GM12878 (cell line): ENCODE measurements at regions not wholly inside any gene's neighbourhood (a gene's known extent, or its start where the extent isn't known, plus 50 kb on each side); places are given as distances from the start of the nearest gene placed in this dataset.

Experiments used
- ATAC-seq: fragments of 200-7000 bp; cut with Tn5 transposase; 3 replicates; pipeline ENCODE4 v1.9.1; 2020; ENCODE audit warnings: mild to moderate bottlenecking, moderate library complexity
- BruUV-seq: library from RNA; stranded (reverse); fragments of 400-500 nt; replicated peaks from 2 replicates; lab custom pipeline; 2021; lab: Mats Ljungman, UMichigan
- CTCF ChIA-PET: fragments of 300-600 bp; sonication (Branson Sonifier 250); formaldehyde crosslinking; extraction: SDS; loops from one replicate; lab custom pipeline; 2021; ENCODE audit warnings: inconsistent platforms; lab: Yijun Ruan, JAX
- POLR2A ChIA-PET: fragments of 350-600 bp; formaldehyde crosslinking; extraction: SDS; loops from one replicate; lab custom pipeline; 2021; ENCODE audit warnings: inconsistent platforms; lab: Charles Lee
- RAD21 ChIA-PET: fragments of 300-600 bp; sonication (Branson Sonifier 250); formaldehyde crosslinking; loops from one replicate; lab custom pipeline; 2023; ENCODE audit warnings: antibody characterized with exemption; ENCODE audit not compliant: unreplicated experiment; lab: Charles Lee
- SMC1A ChIA-PET: fragments of 300-600 bp; sonication (Branson Sonifier 250); formaldehyde crosslinking; loops from one replicate; lab custom pipeline; 2023; ENCODE audit not compliant: unreplicated experiment, uncharacterized antibody; lab: Charles Lee
- DNase-seq: peaks from one replicate; pipeline ENCODE4 v3.0.0-alpha.2; 2011; ENCODE audit warnings: low read depth, low spot score
- FAIRE-seq: peaks from 3 replicates; lab custom pipeline; 2011; peaks lifted over from hg19 to GRCh38; lab: Jason Lieb, UNC
- H2AFZ ChIP-seq: 2 replicates; pipeline ENCODE4 v1.6.0; 2011; ENCODE audit warnings: low read depth, low read length, control low read depth; ENCODE audit not compliant: control insufficient read depth
- H3K27ac ChIP-seq: 2 replicates; pipeline ENCODE4 v1.5.1; 2011; ENCODE audit warnings: control low read depth; ENCODE audit not compliant: control insufficient read depth, insufficient read depth
- H3K27me3 ChIP-seq, 2 experiments: replicated peaks in 1 of 2; 2 replicates each; pipeline versions ENCODE4 v1.6.0 to v1.6.1; 2011; ENCODE audit warnings: low read length in 1 of 2; ENCODE audit not compliant: control insufficient read depth in 2 of 2, insufficient read depth in 2 of 2
- H3K36me3 ChIP-seq, 2 experiments: 2 replicates each; pipeline ENCODE4 v1.5.1; 2011; ENCODE audit warnings: low read length in 1 of 2; ENCODE audit not compliant: control insufficient read depth in 2 of 2, insufficient read depth in 2 of 2
- H3K4me1 ChIP-seq: 2 replicates; pipeline ENCODE4 v1.6.1; 2011; ENCODE audit warnings: mild to moderate bottlenecking, low read length, moderate library complexity, mixed read lengths; ENCODE audit not compliant: control insufficient read depth, insufficient read depth
- H3K4me2 ChIP-seq: 2 replicates; pipeline ENCODE4 v1.6.0; 2011; ENCODE audit warnings: control low read depth; ENCODE audit not compliant: control insufficient read depth, insufficient read depth
- H3K4me3 ChIP-seq: fragments of 200-600 bp; sonication (generic); 2 replicates; pipeline ENCODE4 v1.5.1; 2016
- H3K79me2 ChIP-seq: 2 replicates; pipeline ENCODE4 v1.6.0; 2011; ENCODE audit warnings: low read length; ENCODE audit not compliant: control insufficient read depth, insufficient read depth
- H3K9ac ChIP-seq: 2 replicates; pipeline ENCODE4 v1.8.0; 2011; ENCODE audit warnings: low read length, control low read depth, mixed read lengths; ENCODE audit not compliant: control insufficient read depth, insufficient read depth
- H3K9me3 ChIP-seq: replicated peaks from 3 replicates; pipeline ENCODE4 v1.5.1; 2011; ENCODE audit warnings: mild to moderate bottlenecking, low read length; ENCODE audit not compliant: control insufficient read depth, insufficient read depth
- H4K20me1 ChIP-seq: 2 replicates; pipeline ENCODE4 v1.6.0; 2011; ENCODE audit not compliant: control insufficient read depth, insufficient read depth
- E2F4 ChIP-seq: IDR thresholded peaks from 2 replicates; pipeline ENCODE4 v1.6.1; 2012; ENCODE audit warnings: low read depth, low read length, improper control_type of control experiment
- E4F1 ChIP-seq: fragments of 450-650 bp; IDR thresholded peaks from 2 replicates; pipeline ENCODE4 v1.6.1; 2018; ENCODE audit warnings: borderline replicate concordance, mild to moderate bottlenecking; ENCODE audit not compliant: partially characterized antibody
- FOXM1 ChIP-seq: IDR thresholded peaks from 2 replicates; pipeline ENCODE4 v1.6.1; 2012; ENCODE audit warnings: low read depth, mild to moderate bottlenecking, inconsistent platforms, low read length, moderate library complexity
- HCFC1 ChIP-seq: fragments of 150-350 bp; IDR thresholded peaks from 2 replicates; pipeline ENCODE4 v1.6.1; 2014; ENCODE audit warnings: low read length
- MXI1 ChIP-seq: fragments of 150-350 bp; IDR thresholded peaks from 2 replicates; pipeline ENCODE4 v1.6.1; 2011; ENCODE audit warnings: low read depth, mild to moderate bottlenecking, inconsistent platforms, low read length, improper control_type of control experiment
- MYB ChIP-seq: fragments of 150-350 bp; IDR thresholded peaks from 2 replicates; pipeline ENCODE4 v1.6.1; 2014; ENCODE audit warnings: mild to moderate bottlenecking, low read depth, low read length, borderline replicate concordance
- NFYA ChIP-seq: IDR thresholded peaks from 2 replicates; pipeline ENCODE4 v1.6.1; 2011; ENCODE audit warnings: low read depth, mild to moderate bottlenecking, low read length, improper control_type of control experiment, borderline replicate concordance
- NR2C2 ChIP-seq: IDR thresholded peaks from 2 replicates; pipeline ENCODE4 v1.6.1; 2011; ENCODE audit warnings: borderline replicate concordance, low read depth; ENCODE audit not compliant: control insufficient read depth, insufficient read length
- POLR2AphosphoS2 ChIP-seq: IDR thresholded peaks from 2 replicates; pipeline ENCODE4 v1.6.1; 2011; ENCODE audit warnings: low read depth, mild to moderate bottlenecking, low read length, improper control_type of control experiment, moderate library complexity
- SP1 ChIP-seq: IDR thresholded peaks from one replicate; pipeline ENCODE4 v1.6.1; 2011; ENCODE audit warnings: low read depth, low read length
- SRF ChIP-seq, 2 experiments: IDR thresholded peaks; 2 replicates each; pipeline ENCODE4 v1.6.1; 2011; ENCODE audit warnings: low read depth in 2 of 2, low read length in 2 of 2, mild to moderate bottlenecking in 1 of 2, moderate library complexity in 1 of 2
- TARDBP ChIP-seq: IDR thresholded peaks from 2 replicates; pipeline ENCODE4 v1.6.1; 2016; ENCODE audit warnings: borderline replicate concordance
- ZBED1 ChIP-seq: IDR thresholded peaks from 2 replicates; pipeline ENCODE4 v1.6.1; 2016; ENCODE audit warnings: borderline replicate concordance
- ZBTB4 ChIP-seq: fragments of 450-650 bp; formaldehyde crosslinking; IDR thresholded peaks from 2 replicates; pipeline ENCODE4 v1.4.0; 2022; ENCODE audit warnings: mild to moderate bottlenecking, moderate library complexity
- ZNF622 ChIP-seq: fragments of 450-650 bp; IDR thresholded peaks from 2 replicates; pipeline ENCODE4 v1.6.1; 2017; ENCODE audit warnings: mild to moderate bottlenecking, inconsistent platforms
- WGBS: methylation state at CpG from one replicate; pipeline ENCODE4 v1.1.6; 2016; ENCODE audit warnings: low lambda C conversion rate; ENCODE audit not compliant: insufficient replicate concordance, insufficient coverage; ENCODE audit errors: missing lambda C conversion rate; 5-methylcytosine and 5-hydroxymethylcytosine counted together
- in situ Hi-C: fragments of 300-500 bp; cut with MboI; formaldehyde crosslinking; loops from 9 replicates; pipeline ENCODE4 v1.14.3; 2018; ENCODE audit warnings: mixed read lengths
- intact Hi-C: fragments of 100-400 bp; cut with micrococcal nuclease; formaldehyde crosslinking; loops from one replicate; pipeline ENCODE4 v1.14.2; 2022; ENCODE audit not compliant: unreplicated experiment
- TF ChIP-seq, protein P1 (sequence below): fragments of 450-650 bp; IDR thresholded peaks from 2 replicates; pipeline ENCODE4 v1.6.1; 2017; ENCODE audit warnings: antibody characterized with exemption, mild to moderate bottlenecking, moderate library complexity

- H3K4me3 ChIP-seq = no peak overlapping the region
- H3K4me2 ChIP-seq = no peak overlapping the region
- no TSS peak for BruUV-seq
- no peaks in the 10 kb centered on the region for H3K79me2 ChIP-seq
- no peak overlapping the region for H2AFZ ChIP-seq
- no peaks in the 10 kb centered on the region; a peak in 1 of 4 replicates for H3K27me3 ChIP-seq
- ChIA-PET SMC1A (no interaction called here), CTCF (no interaction called here), RAD21 (no interaction called here), POLR2A (no interaction called here)
- H3K4me1 ChIP-seq = no peaks in the 10 kb centered on the region
- DNase-seq (no peak), ATAC-seq (no peak), FAIRE-seq (no peak)
- no peak overlapping the region for H3K9ac ChIP-seq
- in situ Hi-C loops = no loop called here
- no peaks in the 10 kb centered on the region for H4K20me1 ChIP-seq
- 68% methylated on average over 3 of the region's 3 CpGs for WGBS
- no peak overlapping the region for H3K27ac ChIP-seq
- no peaks in the 10 kb centered on the region for H3K9me3 ChIP-seq
- intact Hi-C loops = no loop called here
- no peaks in the 10 kb centered on the region for H3K36me3 ChIP-seq
- TF ChIP-seq ZBTB4 (no peak), ZNF622 (no peak), NFYA (no peak), NR2C2 (no peak), SP1 (no peak), MXI1 (no peak), MYB (no peak), HCFC1 (no peak), POLR2AphosphoS2 (no peak), ZBED1 (no peak), TARDBP (no peak), E2F4 (no peak), SRF (IDR thresholded peaks at IDR 0.05; ENCODE audit: low read depth in 2 of 2, low read length in 2 of 2) (no peak), E4F1 (no peak), FOXM1 (no peak)
- TF ChIP-seq, protein P1, sequence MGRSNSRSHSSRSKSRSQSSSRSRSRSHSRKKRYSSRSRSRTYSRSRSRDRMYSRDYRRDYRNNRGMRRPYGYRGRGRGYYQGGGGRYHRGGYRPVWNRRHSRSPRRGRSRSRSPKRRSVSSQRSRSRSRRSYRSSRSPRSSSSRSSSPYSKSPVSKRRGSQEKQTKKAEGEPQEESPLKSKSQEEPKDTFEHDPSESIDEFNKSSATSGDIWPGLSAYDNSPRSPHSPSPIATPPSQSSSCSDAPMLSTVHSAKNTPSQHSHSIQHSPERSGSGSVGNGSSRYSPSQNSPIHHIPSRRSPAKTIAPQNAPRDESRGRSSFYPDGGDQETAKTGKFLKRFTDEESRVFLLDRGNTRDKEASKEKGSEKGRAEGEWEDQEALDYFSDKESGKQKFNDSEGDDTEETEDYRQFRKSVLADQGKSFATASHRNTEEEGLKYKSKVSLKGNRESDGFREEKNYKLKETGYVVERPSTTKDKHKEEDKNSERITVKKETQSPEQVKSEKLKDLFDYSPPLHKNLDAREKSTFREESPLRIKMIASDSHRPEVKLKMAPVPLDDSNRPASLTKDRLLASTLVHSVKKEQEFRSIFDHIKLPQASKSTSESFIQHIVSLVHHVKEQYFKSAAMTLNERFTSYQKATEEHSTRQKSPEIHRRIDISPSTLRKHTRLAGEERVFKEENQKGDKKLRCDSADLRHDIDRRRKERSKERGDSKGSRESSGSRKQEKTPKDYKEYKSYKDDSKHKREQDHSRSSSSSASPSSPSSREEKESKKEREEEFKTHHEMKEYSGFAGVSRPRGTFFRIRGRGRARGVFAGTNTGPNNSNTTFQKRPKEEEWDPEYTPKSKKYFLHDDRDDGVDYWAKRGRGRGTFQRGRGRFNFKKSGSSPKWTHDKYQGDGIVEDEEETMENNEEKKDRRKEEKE = no peak
Observed at GRCh38 chr6:109238396-109238795, 143.1 kb downstream of the CEP57L1 start.
